GM18858 (cell line): ENCODE measurements at regions not wholly inside any gene's neighbourhood (a gene's known extent, or its start where the extent isn't known, plus 50 kb on each side); places are given as distances from the start of the nearest gene placed in this dataset.
"Not testable (repeated sequence)": the region's sequence is repeated elsewhere in the genome, so short reads cannot be mapped to it uniquely, and the experiment has no call there.

Source experiments
- ATAC-seq: cut with Tn5 transposase; IDR thresholded peaks from one replicate; pipeline ENCODE4 v1.9.1; 2021; ENCODE audit not compliant: unreplicated experiment

DNA sequence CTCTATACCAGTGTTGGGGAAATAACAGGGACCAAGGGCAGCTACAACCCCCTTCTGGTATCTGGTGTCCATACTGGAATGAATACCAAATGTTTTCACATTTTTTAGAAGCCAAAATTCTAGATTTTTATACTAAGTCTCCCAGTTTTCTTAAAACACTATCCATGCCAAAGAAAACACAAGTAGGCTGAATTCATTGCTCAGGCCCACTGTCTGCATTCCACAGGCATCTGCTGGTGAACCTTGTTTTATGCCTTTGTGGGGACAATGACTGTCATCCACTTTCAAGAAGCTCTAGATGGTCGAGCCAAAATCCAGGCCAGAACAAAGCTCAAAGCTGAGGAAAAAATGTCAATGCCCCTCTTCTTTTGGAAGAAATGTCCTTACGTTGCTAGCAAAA is 213.4 kb upstream of the RASGEF1B start:
- ATAC-seq: no peak

DNA sequence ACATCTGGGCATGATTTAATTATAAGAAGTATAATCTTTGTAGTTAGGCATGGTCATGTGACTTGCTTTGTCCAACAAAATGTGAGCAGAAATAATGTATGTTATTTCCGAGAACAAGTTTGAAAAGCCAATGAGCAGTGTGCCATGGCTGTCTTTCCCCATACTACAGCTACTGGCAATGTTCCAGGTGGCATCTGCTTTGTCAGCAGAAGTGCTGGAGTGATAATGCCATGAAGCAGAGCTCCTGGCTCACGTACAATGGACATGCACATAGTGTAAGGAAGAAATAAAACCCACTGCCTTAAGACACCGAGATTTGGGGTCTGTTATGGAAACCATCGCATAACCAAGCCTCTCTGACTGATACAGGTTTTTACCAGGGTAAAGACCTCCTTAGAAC is 212.6 kb upstream of the RASGEF1B start:
- no peak for ATAC-seq

DNA sequence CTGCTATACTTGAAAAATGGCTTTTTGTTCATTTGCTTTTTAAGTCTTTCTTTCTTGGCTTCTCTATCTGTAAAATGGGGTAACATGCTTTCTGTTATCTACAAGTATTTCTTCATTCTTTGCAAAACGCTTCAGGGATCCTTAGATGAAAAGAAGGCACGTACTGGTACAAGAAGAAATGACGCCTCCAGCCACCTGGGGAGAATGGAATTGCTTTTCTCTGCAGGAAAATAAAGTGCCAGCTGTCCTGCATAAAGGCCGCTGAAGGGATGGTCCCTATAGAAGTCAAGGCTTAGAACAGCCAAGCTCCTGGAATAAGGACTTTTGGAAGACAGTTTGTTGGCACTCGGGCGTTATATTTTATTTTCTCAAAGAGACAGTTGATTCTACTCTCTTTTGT is 210.8 kb upstream of the RASGEF1B start:
- no peak for ATAC-seq

DNA sequence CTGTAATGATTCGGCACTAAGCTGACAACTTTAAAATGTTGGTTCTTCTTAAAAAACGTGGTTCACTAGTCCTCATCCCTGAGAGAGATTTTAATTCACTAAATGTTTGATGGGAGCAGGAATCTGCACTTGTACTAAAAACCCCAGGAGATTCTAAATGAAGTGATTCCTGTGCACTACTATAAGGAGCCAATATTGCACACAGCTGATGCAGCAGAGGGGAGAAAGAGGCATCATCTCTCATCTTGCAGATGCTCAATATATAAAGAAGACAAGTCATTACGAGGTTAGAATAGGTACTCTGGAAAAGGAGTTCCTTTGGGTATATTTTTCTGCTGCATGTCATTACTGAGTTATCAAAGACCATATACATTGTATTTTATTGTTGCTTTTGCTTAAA is 207.6 kb upstream of the RASGEF1B start:
- ATAC-seq: no peak

DNA sequence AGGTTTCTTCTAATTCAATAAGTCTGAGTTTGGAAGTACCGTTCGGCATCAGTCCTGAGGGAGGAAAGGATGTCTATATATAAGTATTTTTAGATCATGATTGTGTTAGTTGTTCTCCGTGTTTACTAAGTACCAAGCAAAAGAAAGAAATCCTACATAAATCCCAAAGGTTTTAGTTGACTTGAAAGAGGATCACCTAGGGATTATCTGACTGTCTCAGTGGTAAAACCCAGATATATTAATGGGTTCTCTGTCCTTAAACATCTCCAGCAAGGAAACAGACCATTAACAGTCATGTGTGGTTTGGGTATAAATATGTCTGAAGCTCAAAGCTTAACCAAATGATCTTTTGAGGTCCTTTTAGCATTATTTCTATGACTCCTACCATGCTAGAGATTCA is 207.1 kb upstream of the RASGEF1B start:
- ATAC-seq: no peak

DNA sequence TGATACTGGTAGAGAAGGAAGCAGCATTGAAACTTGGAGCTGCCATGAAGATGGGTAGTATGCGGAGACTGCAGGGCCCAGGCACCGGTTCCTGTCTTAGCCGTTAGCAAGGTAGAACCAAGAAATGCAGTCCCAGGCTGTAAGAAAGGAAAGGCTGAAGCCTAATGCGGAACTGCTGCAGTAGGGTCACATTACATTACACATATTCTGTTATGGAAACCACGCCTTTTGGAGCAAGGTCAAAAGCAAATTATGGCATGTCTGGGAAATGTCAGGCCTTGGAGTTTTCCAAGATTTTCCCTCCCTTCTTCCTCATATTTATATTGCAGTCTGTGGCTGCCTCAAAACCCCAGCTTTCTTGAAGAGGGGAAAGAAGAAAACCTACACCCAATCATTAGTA is 204.8 kb upstream of the RASGEF1B start:
- no peak for ATAC-seq

DNA sequence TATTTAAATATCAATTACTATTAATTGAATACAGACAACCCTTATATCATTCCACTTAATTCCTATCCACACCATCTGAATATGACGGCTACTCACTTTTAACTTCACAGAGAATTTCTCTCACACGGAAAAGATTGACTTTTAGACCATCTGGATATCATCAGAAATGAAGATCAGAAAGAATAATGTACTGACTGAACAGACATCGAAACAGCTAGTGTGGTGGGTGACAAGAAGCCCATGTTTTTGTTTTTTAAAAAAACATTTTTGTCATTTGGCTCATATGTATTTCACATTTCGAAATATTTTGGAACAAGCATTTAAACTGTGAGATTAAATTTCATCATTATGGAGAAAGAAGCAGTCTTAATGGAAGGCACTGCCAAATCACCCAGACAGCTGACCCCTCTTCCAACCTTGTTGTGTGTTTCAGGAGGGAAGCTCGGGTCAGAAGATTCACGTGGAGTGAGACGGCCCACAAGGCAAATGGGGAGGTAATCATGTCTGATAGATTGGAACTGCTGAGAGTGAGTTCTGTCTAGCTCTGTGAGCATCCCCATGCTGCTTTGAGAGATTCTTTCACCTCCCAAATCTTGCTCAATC is 204.2 kb upstream of the RASGEF1B start:
- ATAC-seq: no peak

DNA sequence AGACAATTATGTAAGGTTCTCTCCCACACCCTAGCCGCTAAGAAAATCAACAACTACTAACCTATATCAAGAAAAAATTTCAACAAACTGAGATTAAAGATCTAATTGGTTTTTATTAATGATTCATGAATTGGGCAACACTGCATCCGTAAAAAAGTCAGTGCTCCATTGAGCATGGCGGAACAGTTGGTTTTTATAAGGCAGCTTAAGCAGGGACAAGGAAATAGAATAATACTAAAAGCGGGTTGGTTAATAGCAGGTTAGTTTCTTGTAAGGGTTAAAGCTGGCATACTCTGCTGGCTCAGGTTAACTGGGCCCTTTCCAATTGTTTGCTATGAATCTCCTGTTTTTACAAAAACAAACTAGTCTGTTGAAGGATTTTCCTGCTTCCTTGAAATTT is 202.3 kb upstream of the RASGEF1B start:
- no peak for ATAC-seq

DNA sequence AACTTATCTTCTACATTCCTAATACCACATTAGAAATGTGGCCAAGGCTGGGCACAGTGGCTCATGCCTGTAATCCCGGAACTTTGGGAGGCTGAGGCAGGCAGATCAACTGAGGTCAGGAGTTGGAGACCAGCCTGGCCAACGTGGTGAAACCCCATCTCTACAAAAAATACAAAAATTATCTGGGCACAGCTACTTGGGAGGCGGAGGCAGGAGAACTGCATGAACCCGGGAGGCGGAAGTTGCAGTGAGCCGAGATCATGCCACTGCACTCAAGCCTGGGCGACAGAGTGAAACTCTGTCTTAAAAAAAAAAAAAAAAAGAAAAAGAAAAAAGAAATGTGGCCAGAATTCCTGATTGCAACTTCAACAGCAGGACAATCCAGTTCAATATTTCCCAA is 196.6 kb upstream of the RASGEF1B start:
- ATAC-seq: not testable (repeated sequence)

DNA sequence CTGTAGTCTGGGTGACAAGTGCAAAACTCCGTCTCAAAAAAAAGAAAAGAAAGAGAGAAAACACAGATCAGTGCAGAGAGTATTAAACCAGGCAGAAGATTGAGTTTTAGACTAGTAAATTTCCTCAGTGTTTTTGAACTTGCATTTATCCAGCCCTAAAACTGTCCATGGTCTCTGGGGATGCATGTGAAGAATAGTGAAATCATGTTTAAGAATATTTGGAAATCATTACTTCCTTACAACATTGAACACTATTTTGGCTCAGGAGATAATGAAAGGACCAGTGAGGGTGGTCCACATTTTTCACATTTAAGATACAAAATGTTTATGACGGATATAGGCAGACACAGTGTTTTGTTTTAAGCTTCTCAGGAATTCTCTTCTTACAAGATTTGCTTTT is 195.8 kb upstream of the RASGEF1B start:
- ATAC-seq: no peak

DNA sequence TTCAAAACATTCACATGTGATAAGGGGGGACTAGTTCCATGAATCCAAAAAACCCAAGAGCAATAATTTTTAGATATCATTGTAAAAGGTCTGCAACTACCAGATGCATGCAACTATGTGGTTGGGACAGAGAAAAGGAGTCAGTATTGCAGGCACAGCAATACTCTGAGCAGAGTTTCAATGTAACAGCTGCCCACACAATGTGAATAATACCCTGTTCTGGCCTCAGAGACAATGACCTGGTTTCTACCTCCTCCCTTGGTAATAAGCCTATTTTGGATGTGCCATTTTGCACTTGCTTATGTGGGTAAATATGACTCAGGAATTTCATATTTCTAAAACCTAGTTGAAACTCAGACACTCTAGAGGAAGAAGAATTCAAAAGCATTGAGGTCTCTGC is 194.8 kb upstream of the RASGEF1B start:
- peak; percentile 55 for ATAC-seq

DNA sequence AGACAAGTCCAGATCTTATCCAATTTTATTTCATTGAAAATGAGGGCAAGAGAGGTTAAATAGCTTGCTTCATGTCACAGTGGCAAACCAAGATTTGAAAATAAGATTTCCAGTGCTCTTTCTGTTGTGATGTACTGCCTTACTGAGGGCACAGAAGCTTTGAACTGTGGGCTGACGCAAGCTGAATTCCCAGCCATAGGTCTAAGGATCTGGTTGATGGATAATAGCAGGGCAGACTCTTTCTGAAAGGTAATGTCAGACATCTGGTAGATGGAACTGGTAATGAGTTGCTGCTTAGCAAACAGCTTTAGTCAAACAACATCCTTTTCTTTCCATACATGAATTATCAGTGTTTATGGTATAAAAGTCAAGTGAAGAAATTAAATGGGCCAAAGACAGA is 193.9 kb upstream of the RASGEF1B start:
- ATAC-seq: no peak

DNA sequence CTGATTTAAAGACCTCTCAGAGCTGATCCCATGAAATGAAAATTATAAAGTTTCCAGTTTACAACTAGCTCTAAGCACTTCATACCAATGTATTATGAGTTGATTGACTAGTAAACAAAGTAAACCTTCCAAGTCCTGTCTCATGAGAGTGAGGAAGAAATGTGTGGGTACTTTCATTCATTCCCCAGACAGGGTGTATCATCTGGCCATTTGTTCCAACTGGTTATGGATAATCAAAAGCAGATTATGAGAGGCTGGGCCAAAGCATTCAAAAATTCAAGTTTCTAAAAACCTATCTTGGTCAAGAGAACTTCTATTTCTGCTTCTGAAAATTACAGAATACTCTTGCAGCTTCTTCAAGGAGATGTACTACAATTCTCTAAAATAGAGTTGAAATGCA is 193.3 kb upstream of the RASGEF1B start:
- ATAC-seq: no peak

DNA sequence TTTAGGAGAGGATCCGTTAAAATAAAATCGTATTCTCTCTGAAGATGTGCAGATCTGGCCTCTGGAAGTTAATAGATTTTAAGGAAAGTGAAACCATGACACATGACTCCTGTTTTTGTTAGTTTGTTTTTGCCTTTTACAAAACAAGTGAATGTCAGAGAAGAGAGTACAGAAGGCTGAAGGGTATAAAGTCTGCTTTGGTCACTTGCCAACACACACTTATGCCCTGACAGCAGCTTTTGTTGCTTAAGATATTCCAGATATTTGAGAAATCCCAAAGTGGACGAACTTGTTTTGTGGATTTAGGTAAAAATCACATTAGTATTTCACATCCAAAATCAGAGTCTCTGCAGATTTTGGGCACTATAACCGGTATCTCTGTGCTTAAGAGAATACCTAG is 192.4 kb upstream of the RASGEF1B start:
- no peak for ATAC-seq

DNA sequence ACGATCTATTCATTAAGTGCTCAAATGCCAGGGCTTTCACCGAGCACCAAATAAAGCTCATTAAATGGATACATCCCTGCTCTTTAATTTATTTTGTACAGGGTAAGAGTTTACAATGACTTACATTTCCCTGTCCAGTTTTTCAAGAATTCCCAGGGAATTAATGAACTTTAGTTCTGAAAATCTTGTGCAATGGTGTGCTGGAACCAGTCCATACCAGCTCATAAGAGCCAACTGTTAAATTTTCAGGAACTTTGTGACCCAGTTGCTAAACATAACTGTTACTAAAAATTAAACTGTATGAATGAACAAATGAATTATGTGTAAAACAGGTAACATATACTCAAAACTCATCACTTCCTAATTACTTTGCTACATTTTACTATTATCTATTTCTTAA is 191.7 kb upstream of the RASGEF1B start:
- ATAC-seq: no peak

DNA sequence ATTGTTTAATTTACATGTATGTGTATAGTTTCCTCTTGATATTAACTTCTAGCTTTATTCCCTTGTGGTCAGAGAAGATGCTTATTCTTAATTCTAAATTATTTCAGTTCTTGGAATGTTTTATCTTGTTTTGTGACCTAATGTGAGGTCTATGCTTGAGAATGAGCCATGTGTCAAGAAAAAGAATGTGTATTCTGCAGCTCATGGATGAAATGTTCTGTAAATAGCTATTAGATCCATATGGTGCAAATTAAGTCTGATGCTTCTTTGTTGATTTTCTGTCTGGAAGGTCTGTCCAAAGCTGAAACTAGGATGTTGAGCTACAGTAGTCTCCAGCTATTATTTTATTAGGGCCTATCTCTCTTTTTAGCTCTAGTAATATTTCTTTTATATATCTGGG is 187.3 kb upstream of the RASGEF1B start:
- ATAC-seq: no peak

DNA sequence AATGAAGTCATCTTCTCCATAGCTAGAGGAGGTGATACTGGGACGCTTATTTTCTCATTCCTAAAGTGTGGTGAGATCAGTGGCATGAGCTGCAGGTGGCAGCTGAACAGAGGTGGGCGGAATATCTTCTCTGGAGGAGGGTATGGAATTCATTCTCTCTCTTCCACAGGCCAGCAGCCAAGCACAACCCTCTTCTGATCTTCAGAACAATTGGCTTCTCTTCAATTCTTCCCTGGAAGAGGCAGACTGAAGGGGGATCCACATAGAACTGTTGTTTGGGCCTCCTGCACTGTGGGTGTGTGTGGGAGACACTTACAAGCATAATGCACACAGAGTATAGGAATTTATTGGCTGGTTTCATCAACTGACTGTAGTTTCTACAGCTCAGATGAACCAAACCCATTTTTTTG is 180.4 kb upstream of the RASGEF1B start:
- no peak for ATAC-seq

DNA sequence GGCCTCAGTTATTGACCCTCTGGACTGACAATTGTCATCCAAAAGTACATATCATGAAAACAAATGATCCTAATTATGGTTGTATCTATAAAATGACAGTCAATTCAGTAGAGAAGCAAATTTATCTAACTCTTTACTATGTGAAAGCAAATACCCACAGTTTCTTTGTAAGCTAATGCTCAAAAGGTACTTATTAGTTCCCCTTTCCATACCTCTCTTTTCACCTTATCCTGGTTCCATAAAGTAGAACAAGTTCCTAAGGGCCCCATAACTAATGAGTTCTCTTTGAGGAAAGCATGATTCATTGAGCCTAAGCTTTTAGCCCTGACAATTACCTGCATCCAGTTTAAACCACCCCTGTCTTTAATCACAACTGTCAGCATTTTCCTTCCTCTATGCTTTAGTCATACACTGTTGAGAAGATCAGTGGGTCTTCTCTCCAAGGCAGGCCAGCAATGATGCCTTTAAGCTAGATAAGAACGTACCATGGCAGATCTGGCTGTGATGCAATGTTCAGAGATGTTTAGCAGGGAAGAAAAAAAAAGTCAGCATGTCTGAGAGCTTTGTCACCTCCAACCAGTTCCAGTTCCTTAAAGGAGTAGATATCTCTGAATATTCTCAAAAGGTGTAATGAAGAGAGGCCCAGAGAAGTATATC is 179.7 kb upstream of the RASGEF1B start:
- no peak for ATAC-seq

DNA sequence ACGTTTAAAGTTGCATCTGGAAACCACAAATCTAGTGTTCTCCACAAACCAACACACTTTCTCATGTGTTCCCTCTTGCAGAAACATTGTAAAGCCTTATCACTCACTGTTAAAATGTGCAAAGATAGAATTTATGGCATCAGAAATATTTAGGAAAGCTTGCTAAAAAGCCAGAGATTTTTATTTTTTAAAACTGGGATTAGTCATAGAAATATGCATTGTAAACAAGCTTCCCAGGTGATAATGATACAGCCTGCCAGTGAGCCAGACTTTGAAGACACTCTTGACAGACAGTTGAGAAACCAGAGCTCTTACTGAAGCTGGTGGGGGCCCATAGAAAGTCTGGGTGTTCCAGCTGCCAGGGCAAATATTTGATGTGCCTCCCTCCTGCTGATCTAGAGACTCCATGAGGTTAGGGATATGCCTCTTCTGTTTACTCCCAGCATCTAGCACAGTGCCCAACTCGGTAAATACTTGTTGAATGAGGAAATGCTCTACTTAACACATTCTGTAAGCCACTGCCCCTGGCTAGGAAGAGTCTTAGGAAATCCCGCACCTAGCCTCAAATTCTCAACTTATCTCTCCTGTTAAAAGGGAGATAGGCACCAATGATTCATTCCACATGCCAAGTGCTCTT is 179.0 kb upstream of the RASGEF1B start:
- no peak for ATAC-seq

DNA sequence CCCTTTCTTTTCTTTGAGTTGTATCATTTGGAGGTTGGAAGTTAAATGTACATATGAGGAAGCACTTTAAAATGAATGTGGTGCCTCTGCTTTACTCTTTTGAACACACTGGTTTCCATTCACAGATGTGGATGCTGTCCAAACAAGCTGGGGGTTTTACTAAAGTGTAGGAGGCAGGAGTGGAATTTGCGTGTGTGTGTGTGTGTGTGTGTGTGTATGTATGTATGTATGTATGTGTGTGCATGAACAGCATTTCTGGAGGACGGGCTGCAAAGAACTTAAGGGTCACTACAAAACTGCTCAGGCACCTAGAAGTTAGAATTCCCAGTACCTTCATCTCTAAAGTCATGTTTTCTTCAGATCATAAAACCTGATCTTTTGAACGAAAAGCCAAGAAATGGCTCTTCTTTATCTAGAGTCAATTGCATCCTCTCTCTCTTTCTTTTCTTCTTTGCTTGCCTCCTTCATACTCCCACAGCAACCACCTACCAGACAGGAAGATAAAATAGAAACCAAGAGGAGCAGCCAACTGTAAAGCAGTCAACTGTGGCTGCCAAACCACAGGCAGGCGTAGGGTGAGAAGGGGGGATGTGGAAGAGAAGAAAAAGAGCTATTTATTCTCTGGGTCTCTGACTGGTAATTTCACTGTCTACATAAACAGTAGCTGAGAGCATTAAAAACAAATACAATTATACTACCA is 177.0 kb upstream of the RASGEF1B start:
- peak; percentile 99 for ATAC-seq

DNA sequence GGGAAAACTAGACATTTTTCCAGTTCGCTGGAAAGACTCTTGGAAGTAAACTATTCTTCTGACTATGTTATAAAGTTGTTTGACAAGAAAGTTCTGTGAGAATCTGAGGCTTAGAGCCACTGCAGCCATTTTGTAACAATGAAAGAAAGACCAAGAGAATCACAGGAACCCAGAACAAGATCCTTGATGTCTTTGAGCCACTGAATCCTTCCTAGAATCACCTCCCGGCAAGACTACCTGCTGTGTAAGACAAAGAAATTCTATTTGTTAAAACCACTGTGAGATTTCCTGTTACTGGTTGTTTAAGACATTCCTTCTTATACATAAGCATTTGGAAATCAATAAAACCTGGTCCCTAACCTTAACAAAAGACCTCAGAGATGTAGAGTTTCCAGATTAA is 175.7 kb upstream of the RASGEF1B start:
- no peak for ATAC-seq

DNA sequence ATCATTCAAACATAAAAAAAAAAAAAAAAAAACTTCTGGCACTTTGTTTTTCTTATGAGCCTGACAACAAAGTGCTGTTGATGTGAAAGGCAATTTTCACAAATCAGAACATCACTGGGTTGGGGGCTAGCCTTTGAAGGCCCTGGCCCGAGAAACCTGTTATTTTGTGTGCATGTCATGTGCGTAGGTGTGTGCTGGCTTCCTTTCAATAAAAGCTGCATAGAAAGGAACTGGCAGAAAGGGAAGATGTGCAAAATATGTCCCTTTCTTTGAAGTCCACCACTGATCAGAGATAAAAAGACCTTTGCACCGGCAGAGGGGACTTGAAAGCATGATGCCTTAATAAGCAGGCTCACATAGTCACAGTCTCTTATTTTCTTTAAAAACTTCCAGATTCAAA is 170.8 kb upstream of the RASGEF1B start:
- ATAC-seq: no peak
